Endothelial cell of hepatic sinusoid (primary cell): ENCODE measurements at regions not wholly inside any gene's neighbourhood (a gene's known extent, or its start where the extent isn't known, plus 50 kb on each side); places are given as distances from the start of the nearest gene placed in this dataset.
"Not testable (repeated sequence)": the region's sequence is repeated elsewhere in the genome, so short reads cannot be mapped to it uniquely, and the experiment has no call there.

Experiments
- in situ Hi-C: cut with HindIII; loops from 2 replicates; pipeline ENCODE4 v1.10.0; 2017; ENCODE audit warnings: low sequenced_read_pairs

DNA sequence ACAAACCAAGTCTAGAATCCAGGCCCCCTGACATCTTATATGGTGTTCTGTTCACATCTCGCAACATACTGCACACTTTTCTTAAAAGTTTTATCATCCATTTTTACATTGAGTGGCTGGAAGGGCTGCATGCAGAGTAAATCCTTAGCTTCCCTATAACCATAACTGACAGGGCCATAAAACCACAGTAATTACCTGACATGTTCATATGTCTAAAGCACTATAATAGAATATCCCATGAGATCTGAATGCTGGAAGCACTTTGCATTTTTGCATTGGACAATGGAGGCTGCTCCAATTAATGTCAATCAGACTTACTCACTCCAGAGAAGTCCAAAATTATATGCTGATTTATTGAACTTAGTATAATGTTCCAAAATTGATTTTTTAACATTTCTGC, 86.6 kb upstream of the HES1 start:
- in situ Hi-C loops: loop anchor here (5.0 to 10.0 kb wide), 2 partner anchors 75 to 83 kb away; no protein-coding TSS in a partner anchor

DNA sequence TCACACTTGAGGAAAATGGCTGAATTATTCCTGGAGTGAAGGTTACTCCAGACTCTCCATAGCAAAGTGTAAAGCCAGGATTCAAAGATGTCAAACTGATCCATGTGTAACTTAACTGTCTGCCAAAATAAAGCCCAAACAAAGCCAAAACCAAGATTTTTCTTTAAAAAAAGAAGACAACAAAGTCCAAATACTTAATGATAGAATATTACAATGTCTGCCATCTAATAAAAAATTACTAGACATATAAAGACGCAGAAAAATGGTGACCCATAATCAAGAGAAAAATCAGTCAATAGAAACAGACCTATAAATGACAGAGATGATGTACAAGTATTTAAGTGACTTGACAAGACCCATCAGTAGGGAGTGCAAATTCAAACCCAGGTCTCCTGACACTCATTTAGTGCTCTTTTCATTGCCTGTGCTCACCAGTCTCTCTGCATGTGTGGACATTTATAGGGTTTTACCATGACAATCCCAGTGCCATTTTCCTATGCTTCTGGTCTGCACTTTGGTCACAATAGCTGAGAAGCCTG, 85.1 kb upstream of the HES1 start:
- in situ Hi-C loops: no loop called here

DNA sequence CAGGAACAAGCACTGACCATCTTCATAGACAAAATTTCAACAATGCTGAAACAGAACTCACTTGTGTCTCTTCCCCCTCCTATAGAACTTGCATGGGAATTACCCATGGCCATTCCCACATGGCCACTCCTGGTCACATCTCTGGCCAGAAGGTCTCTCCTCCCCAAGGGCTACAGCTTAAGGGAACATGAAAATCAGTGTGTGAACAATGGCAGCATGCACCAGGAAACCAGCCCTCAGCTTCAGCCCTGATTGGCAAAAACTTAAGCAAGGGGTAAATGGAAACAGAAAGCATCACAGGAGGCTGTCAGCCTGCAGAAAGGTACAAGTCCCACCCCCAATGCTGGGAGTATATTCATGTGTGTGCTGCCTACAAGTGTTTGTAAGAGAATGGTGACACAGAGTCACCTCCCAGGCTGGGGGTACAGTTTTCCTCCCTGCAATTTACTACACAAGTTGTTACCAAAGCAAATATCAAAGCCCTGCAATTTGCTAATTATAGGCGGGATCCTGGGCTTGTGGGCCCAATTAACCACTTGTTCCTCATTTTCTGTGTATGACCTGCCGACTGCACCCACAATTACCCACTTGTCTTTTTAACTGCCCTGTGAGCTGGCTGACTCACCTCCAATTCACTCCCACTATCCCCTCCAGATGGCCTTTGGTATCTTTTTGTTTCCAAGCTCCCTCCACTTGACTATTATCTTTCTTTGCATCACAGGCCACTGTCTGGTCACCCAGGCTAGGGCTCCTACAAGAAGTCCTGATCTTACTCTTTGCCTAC, 84.4 kb upstream of the HES1 start:
- in situ Hi-C loops: no loop called here

DNA sequence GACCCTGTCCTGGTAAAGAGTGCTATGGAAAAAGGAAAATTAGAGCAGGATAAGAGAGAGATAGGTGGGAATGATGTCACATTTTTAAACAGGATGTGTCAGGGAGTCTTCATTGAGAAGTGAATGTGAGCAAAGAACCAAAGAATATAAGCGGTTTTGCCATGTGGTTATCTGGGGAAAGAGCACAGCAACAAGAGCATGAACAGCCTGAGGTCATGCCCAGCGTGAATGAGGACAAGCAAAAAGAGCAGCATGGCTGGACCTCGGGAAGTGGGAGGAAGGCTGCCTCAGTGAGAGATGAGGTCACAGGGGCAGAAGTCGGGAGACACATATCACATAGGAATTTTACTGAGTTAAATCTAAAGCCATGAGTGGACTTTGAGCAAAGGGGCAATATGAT, 82.8 kb upstream of the HES1 start:
- in situ Hi-C loops: no loop called here

DNA sequence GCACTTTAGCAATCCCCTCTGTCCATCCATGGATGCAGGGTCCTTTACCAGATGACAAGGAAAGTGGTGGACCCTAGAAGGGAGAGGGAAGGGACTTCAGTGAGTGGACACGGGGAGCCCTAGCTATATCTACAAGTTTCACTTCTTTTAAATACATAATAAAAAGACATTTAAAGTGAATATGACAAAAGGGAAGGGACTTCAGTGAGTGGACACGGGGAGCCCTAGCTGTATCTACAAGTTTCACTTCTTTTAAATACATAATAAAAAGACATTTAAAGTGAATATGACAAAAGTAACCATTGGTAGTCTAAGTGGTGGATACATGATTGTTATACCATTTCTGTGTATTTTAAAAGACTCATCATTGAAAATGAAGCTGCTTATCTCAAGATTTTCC, 81.9 kb upstream of the HES1 start:
- in situ Hi-C loops: no loop called here

DNA sequence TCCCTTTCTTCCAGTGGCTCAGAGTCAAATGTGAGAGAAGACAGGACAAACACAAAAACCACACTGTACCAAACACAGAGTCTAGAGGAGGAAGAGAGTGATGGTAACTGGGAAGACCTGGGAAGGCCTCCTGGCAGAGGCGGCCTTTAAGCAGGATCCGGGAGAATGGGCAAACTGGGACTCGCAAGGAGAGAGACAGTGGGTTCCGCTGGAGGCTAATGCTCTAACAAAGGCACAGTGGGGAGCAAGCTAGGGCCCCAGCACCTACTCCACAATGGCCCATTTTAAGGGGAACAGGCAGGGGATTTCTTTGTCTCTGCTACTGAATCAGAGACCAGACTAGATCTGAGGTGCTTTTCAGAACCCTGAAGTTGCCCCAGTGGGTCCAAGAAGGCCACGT, 81.4 kb upstream of the HES1 start:
- in situ Hi-C loops: no loop called here

DNA sequence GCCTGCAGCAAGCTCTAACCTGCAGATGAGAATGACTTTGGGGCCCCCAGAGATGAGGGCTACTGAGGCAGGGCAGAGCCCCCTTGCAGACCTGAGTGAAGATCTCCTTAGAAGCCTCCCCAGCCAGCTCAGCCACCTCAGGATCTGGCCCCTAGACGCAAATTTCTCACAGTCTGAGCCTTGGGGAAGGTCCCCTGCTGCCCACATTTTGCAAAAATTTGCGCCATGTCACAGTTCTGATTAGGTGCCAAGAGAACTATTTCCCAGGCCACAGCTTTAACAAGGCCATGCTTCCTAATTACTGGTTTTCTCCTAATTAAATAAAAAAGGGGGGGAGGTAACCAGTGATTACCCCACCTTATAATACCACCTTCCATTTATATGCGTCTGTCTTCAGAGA, 81.0 kb upstream of the HES1 start:
- in situ Hi-C loops: no loop called here

DNA sequence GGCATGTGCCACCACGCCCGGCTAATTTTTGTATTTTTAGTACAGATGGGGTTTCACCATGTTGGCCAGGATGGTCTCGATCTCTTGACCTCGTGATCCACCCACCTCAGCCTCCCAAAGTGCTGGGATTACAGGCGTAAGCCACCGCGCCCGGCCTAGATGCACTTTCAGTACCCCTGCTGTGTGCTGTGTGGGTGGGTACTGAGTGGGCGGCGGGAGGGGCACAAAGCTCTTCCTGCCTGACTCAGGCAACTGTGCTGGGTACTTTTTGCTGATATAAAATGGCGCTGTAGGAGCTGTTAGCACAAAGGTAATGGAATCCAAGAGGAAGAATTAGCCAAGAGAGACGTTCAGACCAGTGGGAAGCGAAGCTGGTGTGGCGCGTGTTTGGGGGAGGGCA, 79.6 kb upstream of the HES1 start:
- in situ Hi-C loops: not testable (repeated sequence)

DNA sequence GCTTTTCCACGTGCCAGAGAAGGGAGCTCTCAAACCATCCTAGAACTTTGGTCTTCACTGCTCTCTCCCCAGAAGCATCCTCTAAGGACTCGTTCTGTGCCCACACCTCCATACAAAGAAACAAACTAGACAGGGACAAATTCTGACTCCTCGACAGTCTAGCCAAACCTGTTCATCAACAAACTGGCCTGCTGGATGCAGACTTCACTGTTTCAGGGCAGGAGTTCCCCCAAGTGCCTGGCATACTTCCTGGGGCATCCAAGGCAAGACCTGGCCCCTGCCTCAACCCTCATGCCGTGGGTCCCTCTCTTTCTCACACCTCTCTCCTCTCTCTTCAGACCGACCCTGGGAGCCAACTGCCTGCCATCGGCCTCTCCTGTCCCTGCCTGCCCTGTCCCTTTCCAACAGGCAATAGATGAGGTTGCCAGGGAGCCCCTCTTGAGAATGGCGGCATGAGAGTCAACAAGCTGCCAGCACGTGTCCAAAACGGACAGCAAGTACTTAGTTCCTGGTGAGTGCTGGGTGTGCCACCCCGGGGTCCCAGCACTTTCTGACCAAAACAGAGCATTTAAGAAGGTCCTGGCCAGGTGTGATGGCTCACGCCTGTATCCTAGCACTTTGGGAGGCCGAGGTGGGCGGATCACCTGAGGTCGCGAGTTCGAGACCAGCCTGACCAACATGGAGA, 79.1 kb upstream of the HES1 start:
- in situ Hi-C loops: no loop called here

DNA sequence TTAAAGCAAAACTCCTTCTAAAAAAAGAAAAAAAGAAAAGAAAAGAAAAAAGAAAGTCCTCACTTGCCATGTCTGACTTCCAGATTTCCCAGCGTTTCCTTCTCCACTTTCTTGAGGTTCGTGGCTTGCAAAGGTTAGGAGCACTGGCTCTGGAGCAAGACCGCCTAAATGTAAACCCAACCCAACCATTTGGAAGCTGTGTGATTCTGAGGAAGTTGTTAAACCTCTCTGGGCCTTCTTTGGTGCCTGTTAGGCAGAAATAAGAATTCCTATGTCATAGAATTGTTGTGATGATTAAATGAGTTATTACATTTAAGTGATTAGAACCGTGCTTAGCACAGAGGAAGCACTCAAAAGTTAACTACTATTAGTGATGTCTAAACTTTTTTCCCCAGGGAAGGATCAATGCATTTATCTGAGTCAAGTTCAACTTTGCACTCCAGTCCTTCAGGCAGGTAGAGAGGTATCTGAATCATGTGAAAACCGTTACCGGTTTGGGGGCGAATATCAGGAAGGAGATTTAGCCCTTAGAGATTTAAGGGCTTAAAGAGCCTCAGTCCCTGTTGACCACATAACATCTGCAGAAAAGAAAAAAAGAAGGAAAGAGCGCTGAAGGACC, 78.3 kb upstream of the HES1 start:
- in situ Hi-C loops: no loop called here

DNA sequence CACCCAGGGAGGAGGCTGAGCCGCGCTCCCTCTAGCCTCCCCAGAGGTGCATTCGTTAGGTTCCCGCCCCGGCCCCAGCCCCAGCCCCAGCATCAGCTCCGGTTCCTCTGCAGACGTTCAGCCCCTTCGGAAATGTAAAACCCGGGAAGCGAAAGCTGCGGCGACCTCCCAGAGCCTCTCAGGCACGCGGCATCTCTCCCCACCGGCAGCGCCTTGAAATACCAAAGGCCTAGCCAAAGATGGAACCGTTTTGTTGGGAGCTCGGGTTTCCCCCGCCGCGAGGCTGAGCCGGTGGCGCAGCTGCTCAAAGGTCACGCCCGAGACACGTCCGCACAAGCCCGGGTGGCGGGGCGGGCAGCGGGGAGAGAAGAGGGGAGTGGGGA, 77.8 kb upstream of the HES1 start:
- in situ Hi-C loops: no loop called here

DNA sequence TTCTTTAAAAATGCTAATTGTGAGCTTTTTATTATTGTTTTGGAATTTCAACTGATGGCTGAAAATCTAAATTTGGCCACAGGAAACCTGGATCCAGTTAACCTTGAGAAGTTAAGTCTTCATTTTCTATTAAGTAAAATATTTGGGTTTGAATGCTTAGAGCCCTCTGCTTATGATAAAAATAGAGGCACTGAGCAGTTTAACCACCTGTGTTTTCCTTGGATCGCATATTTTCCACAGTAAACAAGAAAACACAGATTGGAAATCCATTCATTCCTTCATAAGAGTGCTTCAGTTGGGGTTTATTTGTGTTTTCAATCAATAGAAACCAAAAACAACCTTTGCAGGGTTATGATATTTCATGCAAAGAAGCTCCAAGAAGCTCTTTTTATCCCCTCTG, 77.2 kb upstream of the HES1 start:
- in situ Hi-C loops: no loop called here

DNA sequence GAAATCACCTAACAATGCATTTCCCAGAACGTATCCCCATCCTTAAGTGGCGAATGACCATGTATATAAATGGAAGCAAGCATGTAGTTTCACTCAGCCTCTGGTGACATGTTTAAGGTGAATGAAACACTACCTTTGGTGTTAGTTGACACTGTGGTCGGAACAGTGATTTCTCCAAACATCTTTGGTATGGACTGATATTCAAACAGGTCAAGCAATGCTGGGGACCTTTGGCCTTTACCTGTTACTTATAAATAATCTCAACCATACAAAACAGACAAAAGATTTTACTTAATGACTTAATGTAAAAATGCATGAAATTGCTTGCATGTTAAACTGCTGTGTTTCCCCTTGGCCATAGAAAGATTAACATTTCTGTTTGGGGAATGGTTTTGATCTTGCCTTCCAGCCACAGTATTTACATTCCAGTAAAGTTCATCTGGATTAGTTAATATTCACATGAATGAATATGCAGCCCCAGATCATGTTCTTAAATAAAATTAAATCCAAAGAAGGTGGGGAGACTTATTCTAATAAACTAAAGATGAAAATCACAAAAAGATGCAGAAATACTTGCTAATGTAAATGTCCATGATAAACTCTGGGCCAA, 74.4 kb upstream of the HES1 start:
- in situ Hi-C loops: loop anchor here (10.0 kb wide), 1 partner anchor 203 kb away; no protein-coding TSS in a partner anchor

DNA sequence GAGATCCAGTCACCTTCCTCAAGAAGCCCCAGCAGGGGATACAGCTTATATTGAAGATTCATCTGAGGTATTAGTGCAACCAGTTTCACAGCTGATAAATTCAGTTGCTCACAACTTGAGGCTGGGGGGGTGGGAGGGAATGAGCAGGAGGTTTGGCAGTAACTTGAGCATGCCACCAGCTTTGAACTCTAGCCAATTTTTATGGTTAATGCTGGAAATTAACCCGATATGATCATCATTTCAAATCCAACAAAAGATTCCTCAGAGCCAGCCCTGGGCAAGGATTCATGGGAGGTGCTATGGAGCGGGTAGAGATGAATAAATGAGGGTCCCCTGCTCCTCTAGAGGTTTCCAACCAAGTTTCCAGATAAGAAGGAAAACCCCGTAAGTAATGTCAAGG, 73.1 kb upstream of the HES1 start:
- in situ Hi-C loops: loop anchor here (10.0 kb wide), 1 partner anchor 202 kb away; no protein-coding TSS in a partner anchor

DNA sequence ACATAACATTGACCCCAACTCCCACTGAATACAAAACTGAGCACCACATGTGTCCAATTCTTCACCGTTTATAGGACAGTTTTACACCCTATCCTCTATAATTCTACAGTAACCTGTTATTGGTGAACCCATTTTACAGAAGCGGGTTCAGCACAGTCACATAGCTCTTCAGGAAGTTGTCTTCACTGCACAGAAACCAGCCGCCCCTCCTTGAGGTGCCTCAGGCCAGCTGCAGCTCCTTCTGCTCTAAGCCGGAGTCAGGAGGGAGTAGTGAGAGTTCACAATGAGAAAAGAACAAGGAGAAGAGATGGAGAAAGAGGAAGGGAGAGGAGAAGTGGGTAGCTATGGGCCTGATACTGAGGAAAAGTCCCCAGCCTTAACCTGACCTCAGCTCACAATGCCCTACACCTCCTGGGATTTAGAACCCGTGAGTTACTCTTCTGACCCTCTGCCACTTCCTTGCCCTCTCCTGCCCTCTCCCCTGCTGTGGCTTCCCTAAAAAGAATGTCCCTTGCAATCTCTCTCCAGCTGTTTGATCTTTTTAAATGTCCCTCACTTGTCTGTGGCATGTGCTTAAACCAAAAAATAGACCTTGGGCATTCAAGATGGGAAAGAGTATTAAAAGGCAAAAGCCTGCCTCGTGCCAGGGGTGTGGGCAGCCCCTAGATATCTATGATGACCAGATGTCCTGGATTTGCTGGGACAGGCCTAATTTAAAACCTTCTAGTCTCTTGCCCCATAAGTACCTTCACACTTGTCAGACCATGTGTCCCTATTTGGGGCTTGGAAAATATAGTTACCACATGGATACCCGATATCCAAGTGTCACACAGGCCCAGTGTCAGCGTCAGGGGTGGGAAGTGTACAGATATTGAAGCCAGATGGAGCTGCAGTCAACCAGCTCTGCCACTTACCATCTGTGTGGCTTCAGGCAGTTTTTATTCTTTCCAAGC, 71.3 kb upstream of the HES1 start:
- in situ Hi-C loops: loop anchor here (10.0 kb wide), 1 partner anchor 200 kb away; no protein-coding TSS in a partner anchor

DNA sequence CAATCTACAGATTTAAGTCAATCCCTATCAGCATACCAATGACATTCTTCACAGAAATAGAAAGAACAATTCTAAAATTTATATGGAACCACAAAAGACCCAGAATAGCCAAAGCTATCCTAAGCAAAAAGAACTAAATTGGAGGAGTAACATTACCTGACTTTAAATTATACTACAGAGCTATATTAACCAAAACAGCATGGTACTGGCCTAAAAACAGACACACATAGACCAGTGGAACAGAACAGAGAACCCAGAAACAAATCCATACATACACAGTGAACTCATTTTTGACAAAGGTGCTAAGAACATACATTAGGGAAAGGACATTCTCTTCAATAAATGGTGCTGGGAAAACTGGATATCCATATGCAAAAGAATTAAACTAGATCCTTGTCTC, 68.6 kb upstream of the HES1 start:
- in situ Hi-C loops: loop anchor here (10.0 kb wide), 1 partner anchor 197 kb away; no protein-coding TSS in a partner anchor

DNA sequence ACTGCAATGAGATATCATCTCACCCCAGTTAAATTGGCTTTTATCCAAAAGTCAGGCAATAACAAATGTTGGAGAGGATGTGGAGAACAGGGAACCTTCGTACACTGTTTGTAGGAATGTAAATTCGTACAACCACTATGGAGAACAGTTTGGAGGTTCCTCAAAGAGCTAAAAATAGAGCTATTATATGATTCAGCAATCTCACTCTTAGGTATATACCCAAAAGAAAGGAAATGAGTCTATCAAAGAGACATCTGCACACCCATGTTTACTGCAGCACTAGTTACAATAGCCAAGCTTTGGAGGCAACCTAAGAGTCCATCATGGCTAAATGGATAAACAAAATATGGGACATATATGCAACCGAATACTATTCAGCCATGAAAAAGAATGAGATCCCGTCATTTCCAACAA, 68.0 kb upstream of the HES1 start:
- in situ Hi-C loops: loop anchor here (10.0 kb wide), 1 partner anchor 197 kb away; no protein-coding TSS in a partner anchor

DNA sequence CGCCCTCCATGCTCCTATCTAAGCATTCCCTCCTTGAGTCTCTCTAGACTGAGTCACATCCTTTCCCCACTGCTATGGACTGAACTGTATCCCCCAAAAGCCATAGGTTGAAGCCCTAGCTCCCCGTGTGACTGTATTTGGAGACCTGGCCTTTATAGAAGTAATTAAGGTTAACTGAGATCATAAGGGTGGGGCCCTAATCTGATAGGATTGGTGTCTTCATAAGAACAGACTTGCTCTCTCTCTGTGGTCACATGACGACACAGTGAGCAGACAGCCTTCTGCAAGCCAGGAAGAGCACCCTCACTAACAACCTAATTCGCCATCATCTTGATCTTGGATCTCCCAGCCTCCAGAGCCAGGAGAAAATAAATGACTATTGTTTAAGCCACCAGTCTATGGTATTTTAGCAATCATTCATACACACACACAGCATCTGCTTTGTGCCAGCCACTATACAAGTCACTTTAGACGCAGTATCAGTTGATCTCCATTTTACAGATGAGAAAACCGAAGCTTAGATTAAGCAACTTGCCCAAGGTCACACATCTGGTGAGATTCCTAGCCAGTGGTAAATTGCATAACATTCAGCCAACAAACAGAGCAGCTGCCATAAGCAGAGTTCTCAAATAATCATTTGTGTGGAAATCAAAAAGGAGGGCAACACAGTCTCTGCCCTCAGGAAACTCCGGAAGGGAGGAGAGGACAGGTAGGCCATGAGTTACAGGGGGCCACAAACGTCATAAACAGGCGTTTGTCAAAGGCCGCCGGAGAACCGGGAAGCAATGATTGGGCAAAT, 66.3 kb upstream of the HES1 start:
- in situ Hi-C loops: loop anchor here (10.0 kb wide), 1 partner anchor 195 kb away; no protein-coding TSS in a partner anchor

DNA sequence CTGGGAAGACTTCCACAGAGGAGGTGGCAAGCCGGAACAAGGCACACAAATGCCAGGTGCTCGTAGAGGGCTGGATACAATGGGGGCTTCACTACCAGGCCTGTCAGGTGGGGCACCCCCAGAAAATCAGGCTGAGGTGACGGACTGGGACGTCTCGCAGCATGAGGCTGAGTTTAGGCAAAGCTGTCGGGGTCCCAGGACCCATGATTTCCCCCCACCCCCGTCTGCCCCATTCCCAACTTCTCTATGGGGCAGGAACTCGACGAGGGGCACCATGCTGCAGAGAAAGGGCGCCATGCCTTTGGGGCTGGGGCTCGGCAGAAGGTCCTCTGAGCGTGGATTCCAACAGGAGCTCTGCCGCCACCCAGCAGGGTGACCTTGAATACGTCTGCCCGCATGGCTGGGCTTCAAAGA, 65.7 kb upstream of the HES1 start:
- in situ Hi-C loops: no loop called here
